Hematopoietic multipotent progenitor cell treated with erythropoietin and hydrocortisone succinate and interleukin-3 and kit ligand, for 6 days (in vitro differentiated cells): ENCODE measurements at regions not wholly inside any gene's neighbourhood (a gene's known extent, or its start where the extent isn't known, plus 50 kb on each side); places are given as distances from the start of the nearest gene placed in this dataset.
"Not testable (repeated sequence)": the region's sequence is repeated elsewhere in the genome, so short reads cannot be mapped to it uniquely, and the experiment has no call there.

Source experiments
- DNase-seq: peaks from one replicate; pipeline ENCODE4 v3.0.0-alpha.2; 2015

- no peak for DNase-seq
Measured at GRCh38 chr10:4632757-4633156, 193.2 kb upstream of the AKR1E2 start.

- no peak for DNase-seq
Measured at GRCh38 chr10:4626919-4627318, 199.1 kb upstream of the AKR1E2 start.

- DNase-seq: no peak
Measured at GRCh38 chr10:4623757-4624420, 202.1 kb upstream of the AKR1E2 start.

DNA sequence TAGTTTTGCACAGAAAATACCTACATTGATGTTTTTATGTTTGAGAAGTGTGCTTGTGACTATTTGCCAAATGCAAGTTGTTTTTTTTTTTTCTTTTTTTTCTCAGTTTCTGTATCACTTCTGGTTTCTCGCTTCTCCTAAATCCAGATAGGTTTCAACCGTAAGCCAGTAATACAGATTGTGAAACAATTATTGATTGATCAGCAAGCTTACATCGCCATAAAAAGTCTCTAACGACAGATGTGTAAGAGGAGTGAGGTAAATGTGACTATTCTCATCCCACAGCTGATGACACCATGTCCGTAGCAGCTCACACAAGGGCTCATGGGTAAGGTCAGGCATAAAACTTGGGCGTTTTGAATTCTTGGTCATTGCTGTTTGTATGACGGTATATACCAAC is 202.8 kb upstream of the AKR1E2 start:
- no peak for DNase-seq

GRCh38 chr10:4622384-4622783 is 203.6 kb upstream of the AKR1E2 start:
- DNase-seq: no peak

DNA sequence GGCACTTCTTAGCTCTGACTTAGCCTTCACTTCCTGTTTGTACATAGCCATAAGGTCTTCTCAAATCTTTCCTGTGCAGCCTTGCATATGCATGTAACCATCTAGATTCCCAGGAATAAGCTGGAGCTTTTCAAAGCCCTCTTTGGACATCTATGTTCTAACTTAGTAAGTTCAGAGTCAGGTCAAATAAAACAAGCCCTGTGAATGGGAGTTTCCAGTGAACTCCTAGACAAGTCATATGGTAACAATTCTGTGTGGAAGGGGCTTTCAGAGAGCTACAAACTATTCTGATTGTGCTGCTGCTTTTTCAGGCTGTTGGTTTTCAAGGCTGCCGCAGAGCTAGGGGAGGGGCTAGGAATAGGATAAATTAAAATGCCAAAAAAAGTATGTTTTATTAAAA is 208.4 kb upstream of the AKR1E2 start:
- no peak for DNase-seq

DNA sequence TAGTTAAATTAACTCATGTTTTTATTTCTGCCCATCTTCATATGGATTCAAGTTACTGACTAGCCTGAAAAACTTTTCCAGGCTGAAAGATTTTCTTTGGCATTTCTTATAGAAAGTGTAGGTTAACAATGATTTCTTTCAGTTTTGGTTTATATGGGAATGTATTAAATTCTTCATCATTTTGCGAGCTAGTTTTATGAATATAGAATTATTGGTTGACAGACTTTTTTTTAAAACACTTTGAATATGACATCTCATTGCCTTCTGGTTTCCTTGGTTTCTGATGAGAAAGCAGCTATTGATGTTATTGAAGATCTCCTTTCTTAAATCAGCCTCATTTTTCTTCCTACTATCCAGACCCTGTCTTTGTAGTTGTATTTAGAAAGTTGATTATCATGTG is 211.0 kb upstream of the AKR1E2 start:
- DNase-seq: no peak

DNA sequence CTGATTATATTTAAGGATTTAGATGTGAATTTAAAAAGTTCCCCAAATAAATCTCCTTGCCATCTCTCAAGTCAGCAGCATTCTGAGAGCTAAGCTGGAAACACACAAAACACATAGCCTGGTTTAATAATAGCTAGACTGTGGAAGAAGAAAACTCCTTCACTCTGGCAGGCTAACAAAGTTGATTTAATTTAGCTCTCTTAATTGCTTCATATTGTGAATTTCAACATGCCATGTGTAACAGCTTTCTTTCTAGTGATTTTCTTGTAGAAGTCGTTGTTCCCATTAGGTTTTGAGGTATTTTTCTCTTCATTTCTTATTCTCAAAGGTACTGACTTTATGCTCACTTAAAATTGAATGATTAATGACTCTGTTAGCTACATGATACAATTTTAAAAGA is 216.8 kb upstream of the AKR1E2 start:
- no peak for DNase-seq

- no peak for DNase-seq
Measured at GRCh38 chr10:4607681-4608080, 218.3 kb upstream of the AKR1E2 start.

GRCh38 chr10:4606856-4607636 is 219.0 kb upstream of the AKR1E2 start:
- no peak for DNase-seq

DNA sequence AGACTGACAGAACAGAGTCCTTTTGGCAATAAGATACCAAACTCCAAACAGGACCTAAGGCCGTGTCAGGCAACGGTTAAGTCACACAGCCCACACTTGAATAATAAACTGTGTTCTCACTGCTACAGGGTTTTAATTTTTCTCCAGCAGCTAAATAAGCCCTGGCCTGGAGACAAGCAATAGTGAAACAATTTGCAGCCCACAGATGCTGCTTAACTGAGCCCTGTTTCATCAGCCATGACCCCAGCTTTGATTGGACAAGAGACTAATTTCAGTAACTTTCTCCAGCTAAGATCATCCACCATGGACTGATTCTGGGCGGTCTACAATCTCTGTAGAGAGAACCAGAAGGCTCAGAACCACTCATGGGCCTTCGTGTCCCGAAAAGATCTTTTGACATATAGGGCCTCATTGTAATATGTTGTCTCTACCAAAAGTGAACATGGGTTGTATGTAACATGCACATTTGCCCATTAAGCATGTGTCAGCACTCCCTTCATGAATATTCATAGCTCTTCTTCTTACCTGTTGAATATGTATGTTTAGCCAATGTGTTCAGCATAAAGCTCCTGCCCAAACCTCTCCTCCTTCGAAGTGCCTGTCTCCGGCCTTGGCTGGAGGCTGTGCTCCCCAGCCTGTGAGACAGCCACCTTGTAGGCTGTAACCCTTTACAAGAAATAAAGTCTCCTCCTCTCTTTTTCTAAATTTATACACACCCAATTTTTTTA is 223.1 kb upstream of the AKR1E2 start:
- DNase-seq: no peak

- no peak for DNase-seq
Measured at GRCh38 chr10:4599471-4599870, 226.5 kb upstream of the AKR1E2 start.

GRCh38 chr10:4597898-4598297 is 228.1 kb upstream of the AKR1E2 start:
- DNase-seq: not testable (repeated sequence)

GRCh38 chr10:4596951-4597350 is 229.1 kb upstream of the AKR1E2 start:
- no peak for DNase-seq

DNA sequence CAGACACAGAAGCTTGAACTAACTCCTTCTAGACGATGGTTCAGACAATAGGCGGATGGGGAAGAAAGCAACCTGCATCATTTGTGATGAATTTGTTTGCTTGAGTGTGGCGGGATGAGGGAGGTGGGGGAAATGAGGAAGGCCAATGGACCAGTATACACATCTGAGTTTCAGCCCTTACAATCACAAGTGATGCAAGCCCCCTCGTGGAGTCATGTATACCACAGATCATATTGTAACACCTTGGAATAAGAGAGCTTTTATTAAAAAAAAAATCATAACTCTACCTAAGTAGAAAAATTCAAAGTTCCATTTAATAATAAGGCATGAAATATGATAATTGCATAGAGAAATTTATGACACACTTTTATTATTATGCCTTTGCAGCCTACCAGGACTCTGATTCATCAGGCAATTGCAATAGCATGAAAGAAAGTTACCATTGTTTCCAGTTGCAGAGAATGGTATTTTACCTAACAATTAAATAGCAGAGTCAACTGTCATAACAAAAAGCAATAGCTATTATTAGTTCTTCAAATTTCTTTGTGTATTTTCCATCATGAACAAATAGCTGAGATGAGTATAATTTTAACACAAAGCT is 230.2 kb upstream of the AKR1E2 start:
- DNase-seq: no peak

- no peak for DNase-seq
Measured at GRCh38 chr10:4590807-4591206, 235.2 kb upstream of the AKR1E2 start.

DNA sequence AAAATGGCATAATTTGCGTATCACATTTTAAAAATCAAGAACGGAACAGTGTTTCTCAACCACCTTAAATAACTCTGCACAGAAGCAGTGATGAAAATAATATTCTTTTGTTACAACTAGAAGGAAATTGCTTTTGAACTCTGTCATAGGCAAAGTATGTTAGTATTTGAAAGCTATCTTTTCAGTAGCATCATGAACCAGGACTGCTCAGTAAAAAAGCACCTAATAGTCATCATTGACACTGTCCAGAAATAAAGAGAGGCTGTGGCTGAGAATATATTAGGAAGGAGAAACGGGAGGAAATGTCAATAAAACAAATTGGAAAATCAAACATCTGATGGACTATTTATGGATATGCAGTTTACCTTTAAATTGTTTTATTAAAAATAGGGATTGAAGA is 237.2 kb upstream of the AKR1E2 start:
- no peak for DNase-seq

GRCh38 chr10:4587466-4587865 is 238.5 kb upstream of the AKR1E2 start:
- DNase-seq: no peak

- DNase-seq: no peak
Measured at GRCh38 chr10:4586776-4587175, 239.2 kb upstream of the AKR1E2 start.

GRCh38 chr10:4581929-4582328 is 244.1 kb upstream of the AKR1E2 start:
- DNase-seq: no peak

GRCh38 chr10:4579844-4580243 is 246.2 kb upstream of the AKR1E2 start:
- DNase-seq: no peak

- no peak for DNase-seq
Measured at GRCh38 chr10:4576206-4576605, 249.8 kb upstream of the AKR1E2 start.

GRCh38 chr10:4569151-4569550 is 256.9 kb upstream of the AKR1E2 start:
- DNase-seq: no peak

DNA sequence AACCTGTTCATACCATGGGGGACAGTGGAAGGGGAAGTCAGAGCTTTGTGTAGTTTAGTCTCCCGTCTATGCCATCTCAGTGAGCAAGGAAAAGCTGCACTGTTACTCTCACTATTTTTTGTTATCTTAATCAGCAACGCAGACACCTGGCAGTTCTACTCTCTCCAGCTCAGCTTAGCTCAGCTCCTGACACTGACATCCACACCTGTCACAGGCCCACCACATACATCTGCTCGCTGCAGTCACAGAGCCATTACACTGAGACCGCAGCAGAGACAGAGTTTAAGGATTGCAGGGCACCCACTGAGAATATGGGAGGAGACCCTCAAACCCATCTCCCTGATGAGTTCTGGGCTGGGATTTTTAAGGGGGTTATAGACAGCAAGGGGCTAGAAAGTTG is 257.3 kb upstream of the AKR1E2 start:
- no peak for DNase-seq
